Vagina (tissue), 2 donors: ENCODE measurements at regions not wholly inside any gene's neighbourhood (a gene's known extent, or its start where the extent isn't known, plus 50 kb on each side); places are given as distances from the start of the nearest gene placed in this dataset.

Experiments
- CTCF ChIP-seq, 3 experiments: fragments of 450-650 bp in 2 of 3; fragments of 200-600 bp in 1 of 3; sonication (generic) in 1 of 3; IDR thresholded peaks; one replicate each; pipeline ENCODE4 v1.5.1; 2017 to 2019; ENCODE audit warnings: antibody characterized with exemption in 3 of 3, mild to moderate bottlenecking in 2 of 3, moderate library complexity in 2 of 3
- POLR2AphosphoS5 ChIP-seq, 2 donors: sonication (generic); formaldehyde crosslinking; IDR thresholded peaks; one replicate each; pipeline ENCODE4 v1.9.0; 2017; ENCODE audit warnings: antibody characterized with exemption in 2 of 2, mild to moderate bottlenecking in 2 of 2, low read depth in 1 of 2; ENCODE audit not compliant: insufficient read depth in 1 of 2

DNA sequence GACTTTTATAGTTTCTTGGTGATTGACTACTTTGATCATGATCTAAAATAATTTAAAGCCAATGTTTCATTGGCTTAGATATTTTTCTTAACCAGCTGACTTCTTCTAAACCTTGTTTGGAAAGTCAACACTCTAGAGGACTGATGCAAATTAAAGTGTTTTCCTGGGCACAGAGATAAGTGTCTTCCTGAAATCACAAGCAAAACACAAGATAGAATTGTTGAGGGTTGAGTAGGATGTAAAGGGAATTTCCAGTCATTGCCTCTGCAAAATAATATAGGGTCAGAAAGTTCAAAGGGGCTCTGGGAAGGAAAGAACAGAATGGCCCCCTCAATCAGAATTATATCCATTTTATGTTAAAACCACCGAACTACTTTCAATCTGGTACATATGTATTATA is 156.3 kb upstream of the LRIG3 start:
- TF ChIP-seq CTCF (IDR thresholded peaks at IDR 0.05), result no peak
- no peak for TF ChIP-seq POLR2AphosphoS5 (IDR thresholded peaks at IDR 0.05; ENCODE audit: insufficient read depth in 1 of 2, low read depth in 1 of 2)
